ENCODE measurements at regions not wholly inside any gene's neighbourhood (a gene's known extent, or its start where the extent isn't known, plus 50 kb on each side); places are given as distances from the start of the nearest gene placed in this dataset.

DNA sequence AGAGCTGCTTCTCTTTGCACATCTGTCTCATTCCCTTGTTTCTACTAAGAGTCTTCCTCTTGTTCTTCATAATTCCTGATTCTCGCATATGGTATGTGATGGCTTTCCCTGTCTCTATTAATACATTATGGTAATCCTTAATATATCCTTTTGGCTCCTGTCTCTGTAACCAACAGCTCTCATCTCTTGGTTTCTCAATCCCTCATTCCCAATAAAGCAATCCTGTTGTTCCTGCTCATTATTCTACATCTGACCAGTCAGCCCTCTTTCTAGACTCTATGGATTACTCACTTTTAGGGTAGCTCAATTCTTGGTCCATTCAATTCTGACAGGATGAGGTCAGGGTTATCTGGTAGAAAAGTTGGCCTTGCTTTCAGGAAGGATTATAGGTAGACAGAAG, 349.9 kb downstream of the LRIG3 start:
- no peak for DNase-seq (ENCODE audit: low spot score)
- intact Hi-C loops (cut with DNase I) = no loop called here

- intact Hi-C loops (cut with DNase I) = no loop called here
- no peak for DNase-seq (ENCODE audit: low spot score)
Observed at GRCh38 chr12:58575256-58575655, 345.0 kb downstream of the LRIG3 start.

GRCh38 chr12:58576081-58576480, 344.2 kb downstream of the LRIG3 start:
- DNase-seq (ENCODE audit: low spot score) = no peak
- intact Hi-C loops (cut with DNase I) = no loop called here

GRCh38 chr12:58576916-58577315, 343.4 kb downstream of the LRIG3 start:
- no peak for DNase-seq (ENCODE audit: low spot score)
- intact Hi-C loops (cut with DNase I) = no loop called here

DNA sequence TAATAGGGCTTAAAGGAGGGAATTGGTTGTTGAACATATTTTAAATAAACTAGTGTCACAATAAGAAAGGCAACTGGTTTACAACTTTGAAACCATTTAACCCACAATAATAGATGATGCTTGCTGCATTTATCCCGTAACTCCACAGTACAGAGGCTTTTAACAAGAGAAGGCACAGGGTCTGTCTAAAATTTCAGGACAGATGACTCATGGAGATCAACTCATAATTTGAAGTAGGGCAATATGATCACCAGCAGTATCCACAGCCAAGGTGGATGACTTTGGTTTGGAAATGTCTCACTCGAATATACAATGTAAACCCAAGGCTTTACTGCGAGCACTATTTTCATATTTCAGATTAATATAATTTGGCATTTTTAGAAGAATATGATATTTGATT, 340.2 kb downstream of the LRIG3 start:
- intact Hi-C loops (cut with DNase I) = no loop called here
- DNase-seq (ENCODE audit: low spot score) = no peak

DNA sequence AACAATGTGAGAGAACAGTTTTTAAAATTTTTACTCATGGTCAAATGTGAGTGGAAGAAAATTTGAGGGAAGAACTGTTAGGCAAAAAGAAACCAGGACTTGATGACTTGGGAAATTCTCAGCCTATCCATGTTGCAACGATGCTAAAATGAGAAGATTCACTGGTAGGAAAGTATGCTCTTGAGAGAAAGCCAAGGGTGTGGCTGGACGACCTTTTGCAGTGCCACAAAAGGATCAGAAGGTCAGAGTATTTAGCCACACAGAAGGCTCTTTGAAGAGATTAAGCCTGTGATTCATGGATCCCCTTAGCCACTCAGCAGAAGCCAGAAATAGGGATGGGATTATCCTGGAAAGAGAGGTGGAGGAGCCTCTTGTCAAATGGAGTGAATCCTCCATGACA, 336.8 kb downstream of the LRIG3 start:
- intact Hi-C loops (cut with DNase I) = no loop called here
- DNase-seq (ENCODE audit: low spot score) = no peak

DNA sequence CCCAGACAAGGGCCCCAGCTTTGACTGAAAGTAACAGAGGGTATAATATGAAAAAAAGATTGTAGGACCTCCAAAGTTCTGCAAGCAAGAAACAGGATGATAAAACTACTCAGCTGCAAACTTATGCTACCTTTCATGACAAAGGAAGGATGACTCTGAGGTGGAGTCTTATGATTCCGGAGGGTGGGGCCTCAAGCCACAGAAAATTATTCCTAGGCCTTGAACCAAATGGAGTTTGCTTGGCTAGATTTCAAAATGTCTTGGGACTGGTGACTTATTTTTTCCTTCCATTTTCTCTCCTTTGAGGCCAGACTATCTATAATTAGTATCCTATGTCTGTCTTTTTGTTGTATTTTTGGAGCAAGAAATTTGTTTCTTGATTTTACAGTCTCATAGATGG, 336.4 kb downstream of the LRIG3 start:
- intact Hi-C loops (cut with DNase I) = no loop called here
- DNase-seq (ENCODE audit: low spot score) = no peak

DNA sequence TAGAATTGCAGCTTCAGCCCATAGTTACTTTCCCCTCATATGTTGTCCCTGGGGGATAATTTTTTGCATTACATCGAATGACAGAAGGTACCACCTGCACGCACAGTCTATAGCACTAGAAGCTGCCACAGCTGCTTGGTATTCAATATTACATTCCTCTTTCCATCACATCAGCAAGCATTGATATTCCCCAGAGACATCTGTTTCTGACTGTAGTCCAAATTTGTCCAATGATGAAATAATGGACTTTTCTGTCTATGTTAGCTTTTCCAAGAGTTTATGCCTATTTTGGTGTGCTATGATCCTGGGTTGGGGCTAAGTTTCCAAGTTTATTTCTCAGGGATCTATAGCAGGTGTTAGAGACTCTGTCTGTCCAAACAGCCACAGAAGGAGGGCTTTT, 335.4 kb downstream of the LRIG3 start:
- DNase-seq (ENCODE audit: low spot score) = no peak
- intact Hi-C loops (cut with DNase I) = no loop called here

DNA sequence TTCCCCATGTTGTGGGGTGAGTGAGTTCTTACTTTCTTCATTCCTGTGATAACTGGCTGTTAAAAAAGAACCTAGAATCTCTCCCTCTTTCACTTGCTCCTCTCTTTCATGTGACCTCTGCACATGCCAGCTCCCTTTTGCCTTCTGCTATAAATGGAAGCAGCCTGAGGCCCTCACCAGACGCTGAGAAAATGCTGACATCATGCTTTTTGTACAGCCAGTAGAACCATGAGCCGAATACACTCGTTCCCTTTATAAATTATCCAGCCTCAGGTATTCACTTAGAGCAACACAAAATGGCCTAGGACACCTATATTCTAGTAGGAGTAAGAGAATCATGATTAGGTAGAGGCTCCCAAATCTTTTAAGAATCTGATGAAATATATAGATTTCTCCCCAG, 333.5 kb downstream of the LRIG3 start:
- DNase-seq (ENCODE audit: low spot score) = no peak
- intact Hi-C loops (cut with DNase I) = no loop called here

- DNase-seq (ENCODE audit: low spot score) = no peak
- intact Hi-C loops (cut with DNase I) = no loop called here
Observed at GRCh38 chr12:58588770-58589169, 331.5 kb downstream of the LRIG3 start.

GRCh38 chr12:58592475-58593207, 327.7 kb downstream of the LRIG3 start:
- intact Hi-C loops (cut with DNase I) = no loop called here
- DNase-seq (ENCODE audit: low spot score) = no peak

- no peak for DNase-seq (ENCODE audit: low spot score)
- intact Hi-C loops (cut with DNase I) = no loop called here
Observed at GRCh38 chr12:58593557-58594304, 326.6 kb downstream of the LRIG3 start.

DNA sequence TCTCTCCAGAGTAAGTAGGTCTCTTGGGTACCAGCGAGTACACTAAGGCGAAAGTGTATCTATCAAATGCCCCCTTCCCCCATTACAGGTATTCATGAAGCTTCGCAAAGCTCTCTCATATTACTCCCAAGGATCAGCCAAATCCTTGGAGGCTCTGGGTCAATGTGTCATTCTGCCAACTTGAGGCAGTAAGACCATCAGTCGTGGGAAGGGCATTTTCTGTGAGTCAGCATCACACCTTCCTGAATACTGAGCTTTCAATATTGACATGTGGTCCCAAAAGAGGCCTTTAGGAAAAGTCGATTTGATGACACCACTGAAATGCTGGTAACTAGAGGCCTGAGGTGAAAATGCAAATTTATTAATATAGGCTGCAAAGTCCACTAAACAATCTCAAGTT, 323.9 kb downstream of the LRIG3 start:
- no peak for DNase-seq (ENCODE audit: low spot score)
- intact Hi-C loops (cut with DNase I) = no loop called here

DNA sequence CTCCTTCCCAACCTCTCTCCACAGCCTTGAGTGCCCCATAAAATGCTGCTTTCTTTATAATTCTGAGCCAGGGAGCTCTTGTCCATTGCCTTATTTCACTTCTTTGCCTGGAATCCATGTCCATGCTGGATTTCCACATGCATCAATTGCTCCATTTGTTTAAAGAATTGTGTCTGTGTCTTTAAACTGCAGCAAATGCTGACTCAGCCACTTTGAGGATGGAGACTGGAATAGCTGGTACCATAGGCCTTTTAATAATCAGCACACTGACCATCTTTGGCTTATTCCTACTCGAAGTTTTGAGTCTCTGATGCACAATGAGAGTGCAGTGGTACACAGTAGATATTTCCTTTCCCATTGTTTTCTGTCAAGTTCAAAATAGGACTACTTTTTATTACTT, 318.8 kb downstream of the LRIG3 start:
- DNase-seq (ENCODE audit: low spot score) = no peak
- intact Hi-C loops (cut with DNase I) = no loop called here

GRCh38 chr12:58602179-58602578, 318.1 kb downstream of the LRIG3 start:
- DNase-seq (ENCODE audit: low spot score) = no peak
- intact Hi-C loops (cut with DNase I) = no loop called here

- intact Hi-C loops (cut with DNase I) = no loop called here
- no peak for DNase-seq (ENCODE audit: low spot score)
Observed at GRCh38 chr12:58602736-58603135, 317.6 kb downstream of the LRIG3 start.

DNA sequence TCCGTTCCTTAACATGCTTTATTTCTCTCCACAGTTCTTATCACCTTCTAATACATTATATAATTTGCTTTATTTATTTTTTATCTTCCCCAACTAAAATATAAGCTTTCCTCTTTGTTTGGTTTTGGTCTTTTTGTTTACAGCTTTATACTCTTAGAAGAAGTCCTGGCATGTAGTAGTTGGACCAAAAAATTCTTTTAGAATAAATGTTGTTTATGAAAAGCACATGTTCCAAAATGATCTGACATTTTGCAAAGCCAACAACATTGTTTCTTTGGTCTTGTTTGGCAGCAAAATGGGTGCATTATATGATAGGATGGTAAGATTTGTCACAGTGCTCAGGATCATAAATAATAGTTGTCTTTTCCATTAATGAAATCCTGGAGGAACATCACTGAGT, 312.5 kb downstream of the LRIG3 start:
- DNase-seq (ENCODE audit: low spot score) = no peak
- intact Hi-C loops (cut with DNase I) = no loop called here

GRCh38 chr12:58608711-58609110, 311.6 kb downstream of the LRIG3 start:
- no peak for DNase-seq (ENCODE audit: low spot score)
- intact Hi-C loops (cut with DNase I) = no loop called here

GRCh38 chr12:58615047-58615446, 305.3 kb downstream of the LRIG3 start:
- no peak for DNase-seq (ENCODE audit: low spot score)
- intact Hi-C loops (cut with DNase I) = no loop called here

GRCh38 chr12:58615576-58615975, 304.7 kb downstream of the LRIG3 start:
- intact Hi-C loops (cut with DNase I) = no loop called here
- DNase-seq (ENCODE audit: low spot score) = no peak

GRCh38 chr12:58616618-58617017, 303.7 kb downstream of the LRIG3 start:
- DNase-seq (ENCODE audit: low spot score) = no peak

More at GRCh38 chr12:58616618-58617017, 303.7 kb downstream of the LRIG3 start:
- intact Hi-C loops (cut with DNase I) = no loop called here
